Activated CD4-positive, alpha-beta T cell treated with anti-CD3 and anti-CD28 coated beads, Interleukin-10, Interleukin-2, amounts not matched to agents 100 ng/mL and 50 ng/mL, durations not matched to agents 16 hours and 8 hours (primary cell): ENCODE measurements at regions not wholly inside any gene's neighbourhood (a gene's known extent, or its start where the extent isn't known, plus 50 kb on each side); places are given as distances from the start of the nearest gene placed in this dataset.
"Not testable (repeated sequence)": the region's sequence is repeated elsewhere in the genome, so short reads cannot be mapped to it uniquely, and the experiment has no call there.

ENCODE experiments used
- DNase-seq: peaks from one replicate; pipeline ENCODE4 v3.0.0-alpha.2; 2020

DNA sequence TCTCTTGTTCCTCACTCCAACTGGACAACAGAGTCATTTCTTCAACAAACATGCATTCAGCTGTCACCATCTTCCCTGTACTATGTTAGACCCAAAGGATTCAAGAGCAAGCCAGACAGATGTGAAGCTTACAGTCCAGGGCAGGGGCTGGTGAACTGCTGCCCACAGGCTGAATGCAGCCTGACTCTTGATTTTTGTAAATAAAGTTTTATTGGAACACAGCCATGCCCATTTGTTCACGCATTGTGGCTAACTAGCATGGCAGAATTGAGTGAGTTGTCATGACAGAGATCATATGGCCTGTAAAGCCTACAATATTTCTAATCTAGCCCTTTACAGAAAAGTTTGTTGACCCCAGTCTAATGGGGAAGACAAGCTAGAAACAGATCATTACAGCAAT, 208.7 kb downstream of the EMX2 start:
- DNase-seq = no peak

DNA sequence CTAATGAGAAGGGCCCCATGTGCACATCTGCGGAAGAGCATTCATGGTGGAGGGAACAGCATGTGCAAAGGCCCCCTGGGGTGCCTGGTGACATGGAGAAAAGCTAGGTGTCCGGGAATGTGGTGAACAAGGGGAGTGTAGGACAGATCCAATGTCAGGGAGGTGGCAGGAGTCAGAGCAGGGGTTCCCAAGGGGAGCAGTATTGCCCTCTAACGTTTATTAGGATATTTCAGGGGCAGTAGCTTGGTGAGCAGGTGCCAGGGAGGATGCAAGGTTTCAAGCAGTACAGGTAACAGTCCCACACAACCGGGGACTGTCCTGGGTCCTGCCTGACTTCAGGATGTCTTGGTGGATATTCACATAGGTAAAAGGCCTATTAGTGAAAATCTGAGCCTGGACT, 209.6 kb downstream of the EMX2 start:
- no peak for DNase-seq

- DNase-seq = no peak
Measured at GRCh38 chr10:117754770-117755658, 212.5 kb downstream of the EMX2 start.

DNA sequence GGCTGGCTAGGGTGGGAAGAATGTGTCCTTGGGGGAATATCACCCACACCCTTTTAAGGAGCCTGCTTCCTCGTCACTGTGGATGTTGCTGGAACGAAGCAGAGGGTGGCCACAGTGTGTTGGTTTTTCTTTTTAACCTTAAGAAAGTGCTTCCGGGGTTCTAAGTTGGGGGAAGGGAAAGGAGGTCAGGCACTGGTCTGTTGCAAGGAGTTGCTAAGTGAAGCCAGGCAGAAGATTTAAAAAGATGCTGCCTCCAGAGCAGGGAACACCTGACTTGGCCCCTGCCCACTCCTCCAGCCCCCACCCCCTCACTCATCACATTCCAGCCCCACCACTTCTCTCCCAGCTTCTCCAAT, 213.1 kb downstream of the EMX2 start:
- DNase-seq = no peak

GRCh38 chr10:117757086-117757720, 214.7 kb downstream of the EMX2 start:
- DNase-seq = no peak

DNA sequence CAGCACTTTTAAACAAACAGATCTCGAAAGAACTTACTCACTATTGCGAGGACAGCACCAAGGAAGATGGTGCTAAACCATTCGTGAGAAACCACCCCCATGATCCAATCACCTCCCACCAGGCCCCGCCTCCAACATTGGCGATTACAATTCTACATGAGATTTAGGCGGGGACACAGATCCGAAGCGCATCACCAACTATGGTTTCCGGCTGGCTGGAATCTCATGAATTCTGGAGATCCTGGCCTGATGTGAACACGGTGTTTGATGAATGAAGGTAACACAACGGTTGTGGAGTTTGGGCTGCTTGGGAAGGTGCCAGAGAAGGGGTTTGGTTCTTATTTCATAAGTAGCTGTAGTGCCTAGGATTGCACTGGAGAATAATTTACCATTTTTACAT, 216.7 kb downstream of the EMX2 start:
- DNase-seq = no peak

DNA sequence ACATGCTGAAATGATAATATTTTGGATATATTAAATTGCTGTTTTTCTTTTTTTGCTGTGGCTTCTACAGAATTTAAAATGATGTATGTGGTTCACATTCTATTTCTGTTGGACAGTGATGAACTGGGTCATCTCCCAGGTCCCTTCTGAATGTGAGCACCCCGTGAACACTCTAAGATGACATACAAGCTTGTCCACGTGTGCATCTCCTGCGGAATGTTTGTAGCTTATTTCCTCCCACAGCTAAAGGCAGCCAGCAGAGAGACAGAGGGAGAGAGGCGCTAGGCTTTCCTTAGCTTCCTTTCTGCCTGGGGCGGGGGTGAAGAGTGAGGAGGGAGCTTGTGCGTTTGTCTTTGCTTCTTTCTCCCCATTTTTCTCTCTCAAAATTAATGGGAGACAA, 219.1 kb downstream of the EMX2 start:
- no peak for DNase-seq

DNA sequence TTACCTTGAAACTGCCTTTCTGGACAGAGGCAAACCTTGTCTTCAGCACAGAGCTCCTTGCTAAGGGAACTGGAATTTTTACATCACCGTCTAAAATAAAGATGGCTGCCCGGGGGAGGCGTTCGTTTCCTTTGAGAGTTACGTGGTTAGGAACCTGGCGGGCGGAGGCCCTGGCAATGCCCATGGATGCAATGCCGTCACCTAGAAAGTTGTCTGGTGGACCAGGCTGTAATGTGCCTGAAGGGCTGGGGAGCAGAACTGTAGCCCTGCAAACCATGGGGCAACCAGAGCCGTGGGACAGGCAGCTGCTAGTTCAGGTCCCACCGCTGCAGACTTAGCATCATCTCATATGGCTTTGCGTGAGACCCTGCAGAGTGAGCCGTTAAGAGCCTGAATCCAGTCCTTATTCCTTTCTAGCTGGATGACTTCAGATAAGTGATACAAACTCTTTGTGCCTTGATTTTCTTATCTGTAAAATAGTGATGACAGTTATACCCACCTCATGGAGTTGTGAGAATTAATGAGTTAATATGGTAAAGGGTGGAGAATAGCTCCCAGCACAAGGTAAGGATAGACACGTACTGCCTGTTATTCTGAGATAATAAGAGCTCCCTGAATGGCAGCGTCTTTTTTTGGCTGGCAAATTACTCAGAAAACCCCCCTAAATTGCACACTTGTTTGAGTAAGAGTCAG, 219.7 kb downstream of the EMX2 start:
- no peak for DNase-seq

DNA sequence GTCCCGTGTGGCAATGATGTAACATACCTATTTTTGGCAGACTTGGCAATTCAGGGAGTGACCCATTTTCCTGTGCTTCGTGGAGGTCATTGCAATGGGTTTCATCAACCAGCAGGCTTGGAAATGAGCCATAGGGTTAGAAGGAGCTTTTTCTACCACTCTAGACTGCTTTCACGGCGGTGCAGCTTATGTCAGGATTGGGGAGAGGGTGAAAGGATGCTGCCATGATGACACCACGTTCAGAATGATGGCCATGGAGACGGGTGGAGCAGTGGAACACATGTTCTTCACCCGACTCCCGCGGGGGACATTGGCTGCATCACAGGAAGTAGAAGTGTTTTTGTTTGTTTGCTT, 220.2 kb downstream of the EMX2 start:
- no peak for DNase-seq

- no peak for DNase-seq
Measured at GRCh38 chr10:117763528-117763927, 221.0 kb downstream of the EMX2 start.

DNA sequence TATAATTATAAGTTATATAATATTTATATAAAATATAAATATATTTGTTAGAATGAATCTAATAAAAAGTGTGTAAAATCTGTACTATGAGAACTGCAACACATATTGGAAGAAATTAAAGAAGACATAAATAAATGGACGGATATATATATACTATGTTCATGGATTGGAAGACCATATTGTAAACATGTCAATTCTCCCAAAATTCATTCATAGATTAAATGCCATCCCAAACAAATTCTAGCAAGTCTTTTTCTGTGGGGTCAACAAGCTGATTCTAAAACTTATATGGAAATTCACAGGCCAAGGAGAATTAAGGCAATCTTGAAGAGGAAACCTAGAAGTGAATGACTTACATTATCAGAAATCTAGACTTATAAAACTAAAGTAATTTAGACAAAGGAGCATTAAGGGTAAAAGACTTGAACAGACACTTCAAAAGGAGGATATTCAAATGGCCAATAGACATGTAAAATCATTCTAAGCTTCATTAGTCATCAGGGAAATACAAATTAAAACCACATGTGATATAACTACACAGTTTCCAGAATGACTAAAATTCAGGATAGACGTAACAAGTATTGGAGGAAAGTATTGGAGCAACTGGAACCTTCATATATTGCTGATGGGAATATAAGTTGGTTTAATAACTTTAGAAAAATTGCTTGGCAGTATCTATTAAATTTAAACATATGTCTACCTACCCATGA, 225.9 kb downstream of the EMX2 start:
- no peak for DNase-seq

GRCh38 chr10:117775526-117775925, 233.0 kb downstream of the EMX2 start:
- DNase-seq = no peak

DNA sequence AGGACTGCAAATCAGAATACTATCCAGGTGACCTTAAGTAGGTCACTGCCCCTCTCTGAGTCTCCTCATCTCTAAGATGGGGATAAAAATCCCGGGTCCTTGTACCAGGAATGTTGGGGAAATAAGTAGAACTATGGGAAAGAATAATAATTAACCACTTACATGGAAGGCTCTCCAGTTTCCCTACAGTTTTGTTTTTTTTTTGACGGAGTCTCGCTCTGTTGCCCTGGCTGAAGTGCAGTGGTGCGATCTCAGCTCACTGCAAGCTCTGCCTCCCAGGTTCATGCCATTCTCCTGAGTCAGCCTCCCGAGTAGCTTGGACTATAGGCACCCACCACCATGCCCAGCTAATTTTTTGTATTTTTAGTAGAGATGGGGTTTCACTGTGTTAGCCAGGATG, 234.7 kb downstream of the EMX2 start:
- DNase-seq = not testable (repeated sequence)

DNA sequence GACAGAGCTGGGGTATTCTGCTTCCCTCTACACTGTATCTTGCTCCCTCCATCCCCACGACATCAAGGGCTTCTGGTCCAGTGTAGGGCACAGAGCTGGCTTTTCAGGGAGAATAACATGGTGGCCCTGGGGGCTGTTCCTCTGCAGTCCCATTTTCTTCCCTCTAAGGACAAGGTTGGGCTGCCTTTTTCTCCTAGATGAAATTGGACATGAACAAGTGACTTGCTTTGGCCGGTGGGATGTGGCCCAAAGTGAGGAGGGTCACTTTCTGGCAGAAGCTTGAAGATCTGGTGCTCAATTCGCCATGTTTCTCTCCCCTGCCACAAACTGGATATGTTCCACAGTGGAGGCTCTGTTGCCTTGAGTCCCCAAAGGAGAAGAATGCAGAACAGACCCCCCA, 235.7 kb downstream of the EMX2 start:
- DNase-seq = no peak

DNA sequence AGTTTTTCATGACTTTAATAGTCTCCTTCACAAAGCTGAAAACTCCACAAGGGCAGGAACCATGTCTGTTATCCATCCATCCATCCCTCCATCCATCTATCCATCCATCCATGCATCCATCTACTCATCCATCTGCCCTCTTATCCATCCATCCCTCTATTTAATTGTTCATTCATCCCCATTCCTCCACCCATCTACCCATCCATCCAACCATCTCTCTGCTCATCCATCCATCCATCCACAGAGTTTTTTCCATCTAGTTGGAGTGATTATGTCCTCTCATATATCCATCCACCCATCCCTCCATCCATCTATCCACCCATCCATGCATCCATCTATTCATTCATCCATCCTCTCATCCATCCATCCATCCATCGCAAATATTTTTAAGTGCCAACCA, 237.9 kb downstream of the EMX2 start:
- DNase-seq = no peak

- no peak for DNase-seq
Measured at GRCh38 chr10:117781216-117781831, 238.8 kb downstream of the EMX2 start.

DNA sequence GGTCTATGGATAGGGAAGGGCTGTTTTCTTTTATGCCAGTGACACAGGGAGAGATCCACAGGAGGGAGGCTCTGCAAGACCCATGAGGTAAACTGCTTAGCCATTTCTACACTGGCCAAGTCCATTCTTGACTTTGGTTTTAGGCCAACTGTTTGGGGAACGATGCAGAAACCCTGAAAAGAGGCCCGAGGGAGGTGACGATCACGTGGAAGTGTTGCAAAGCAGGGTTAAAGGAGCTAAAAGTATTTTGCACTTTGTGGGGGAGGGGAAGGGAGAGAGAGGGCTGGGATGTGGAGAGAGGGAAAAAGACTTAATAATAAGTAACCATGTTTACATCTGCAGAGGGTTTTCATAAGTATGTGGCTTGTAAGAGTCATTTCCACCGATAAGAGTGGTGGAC, 239.7 kb downstream of the EMX2 start:
- DNase-seq = no peak

- no peak for DNase-seq
Measured at GRCh38 chr10:117783698-117784395, 241.3 kb downstream of the EMX2 start.

DNA sequence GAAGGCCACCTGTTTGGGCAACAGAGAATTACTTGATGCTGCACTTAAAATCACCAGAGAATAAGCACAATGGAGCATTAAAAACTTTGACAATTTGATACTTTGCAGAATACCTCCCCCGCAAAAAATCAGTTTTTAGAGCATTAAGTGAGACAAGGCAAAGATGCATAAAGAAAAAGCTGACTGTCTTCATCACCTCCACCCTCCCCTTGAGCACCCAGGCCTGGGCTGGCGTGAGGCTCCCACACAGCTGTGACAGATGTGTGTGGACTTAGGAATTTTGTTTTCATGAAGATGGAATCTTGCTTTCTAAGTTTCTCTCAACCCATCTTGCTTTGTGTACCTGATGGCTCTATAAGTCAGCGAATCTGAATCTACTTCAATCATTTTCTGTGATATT, 242.2 kb downstream of the EMX2 start:
- no peak for DNase-seq

GRCh38 chr10:117788911-117789310, 246.4 kb downstream of the EMX2 start:
- DNase-seq = no peak

DNA sequence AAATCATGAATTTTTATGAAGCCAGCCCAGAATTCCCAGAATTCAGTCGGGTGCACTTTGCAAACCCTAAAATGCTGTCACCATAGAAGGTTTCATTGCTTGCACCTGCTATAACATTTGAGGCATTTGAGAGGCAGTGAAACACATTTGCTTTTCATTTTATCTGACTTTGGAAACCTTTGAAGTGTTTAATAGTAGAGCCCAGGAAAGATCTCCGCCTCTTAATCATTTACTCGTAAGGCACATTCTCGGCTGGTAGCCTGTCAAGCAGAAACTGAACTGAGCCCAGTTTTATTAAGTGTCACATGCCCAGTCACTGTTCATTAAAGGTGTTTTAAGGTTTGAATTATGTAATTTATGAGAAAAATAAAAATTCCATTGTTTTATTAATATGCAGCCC, 247.6 kb downstream of the EMX2 start:
- no peak for DNase-seq

- DNase-seq = no peak
Measured at GRCh38 chr10:117790621-117791020, 248.1 kb downstream of the EMX2 start.
